ENCODE measurements at regions not wholly inside any gene's neighbourhood (a gene's known extent, or its start where the extent isn't known, plus 50 kb on each side); places are given as distances from the start of the nearest gene placed in this dataset.

GRCh38 chr17:5951912-5952311, 118.3 kb upstream of the WSCD1 start:
- no peak for DNase-seq (ENCODE audit: low read depth, low spot score)

DNA sequence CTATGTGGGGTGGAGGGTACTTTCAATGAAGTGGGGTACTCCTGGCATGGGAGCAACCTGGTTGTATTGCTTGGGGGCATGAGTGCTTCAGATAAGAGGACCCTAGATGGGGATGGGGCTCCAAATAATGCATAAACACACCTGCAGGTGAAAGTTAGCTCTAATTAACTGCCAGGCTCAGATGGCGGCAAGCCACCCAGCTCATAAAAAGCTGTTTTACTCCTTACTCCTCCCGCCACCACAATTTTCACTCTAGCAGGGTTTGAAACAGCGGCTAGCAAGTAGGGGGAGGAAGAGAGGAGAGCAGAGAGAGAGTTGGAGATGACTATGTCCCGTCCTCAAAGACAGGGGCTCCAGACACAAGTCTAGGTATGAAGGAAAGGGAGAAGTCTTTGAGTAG, 117.7 kb upstream of the WSCD1 start:
- DNase-seq (ENCODE audit: low read depth, low spot score), result no peak

GRCh38 chr17:5955764-5956163, 114.4 kb upstream of the WSCD1 start:
- DNase-seq (ENCODE audit: low read depth, low spot score), result no peak

DNA sequence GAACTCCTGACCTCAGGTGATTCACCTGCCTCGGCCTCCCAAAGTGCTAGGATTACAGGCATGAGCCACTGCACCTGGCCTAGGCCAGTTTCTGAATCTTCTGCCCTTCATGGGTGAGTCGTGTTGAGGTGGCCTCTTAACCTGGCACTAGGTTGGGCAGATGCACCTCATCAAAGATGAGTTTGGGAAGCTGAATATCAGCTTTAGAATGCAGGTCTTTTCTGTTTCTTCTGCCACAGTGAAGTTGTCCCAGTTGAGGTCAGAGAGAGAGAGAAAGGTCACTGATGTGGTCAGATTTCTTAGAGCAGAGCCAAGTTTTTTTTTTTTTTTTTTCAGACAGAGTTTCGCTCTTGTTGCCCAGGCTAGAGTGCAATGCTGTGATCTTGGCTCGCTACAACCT, 111.3 kb upstream of the WSCD1 start:
- no peak for DNase-seq (ENCODE audit: low read depth, low spot score)

DNA sequence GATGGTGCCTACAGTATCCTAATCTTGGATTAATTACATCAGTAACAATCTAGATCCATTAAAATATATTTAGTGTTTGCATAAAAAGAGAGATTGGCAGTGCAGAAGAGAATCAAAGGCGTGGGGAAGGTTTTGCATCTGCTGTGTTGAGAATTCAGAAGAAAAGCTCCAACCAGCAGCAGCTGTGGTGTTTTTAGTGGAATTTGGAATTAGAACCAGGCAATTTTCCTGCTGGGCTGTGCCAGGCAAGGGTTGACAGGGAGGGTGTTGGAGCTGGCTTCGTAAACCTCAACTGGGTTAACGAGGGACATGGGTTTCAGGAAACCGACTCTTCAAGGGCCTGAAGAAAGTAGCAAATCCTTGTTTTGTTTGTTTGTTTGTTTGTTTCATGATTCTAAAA, 107.8 kb upstream of the WSCD1 start:
- no peak for DNase-seq (ENCODE audit: low read depth, low spot score)

- no peak for DNase-seq (ENCODE audit: low read depth, low spot score)
These were observed 98.2 kb upstream of the WSCD1 start for GRCh38 chr17:5971969-5972368.

DNA sequence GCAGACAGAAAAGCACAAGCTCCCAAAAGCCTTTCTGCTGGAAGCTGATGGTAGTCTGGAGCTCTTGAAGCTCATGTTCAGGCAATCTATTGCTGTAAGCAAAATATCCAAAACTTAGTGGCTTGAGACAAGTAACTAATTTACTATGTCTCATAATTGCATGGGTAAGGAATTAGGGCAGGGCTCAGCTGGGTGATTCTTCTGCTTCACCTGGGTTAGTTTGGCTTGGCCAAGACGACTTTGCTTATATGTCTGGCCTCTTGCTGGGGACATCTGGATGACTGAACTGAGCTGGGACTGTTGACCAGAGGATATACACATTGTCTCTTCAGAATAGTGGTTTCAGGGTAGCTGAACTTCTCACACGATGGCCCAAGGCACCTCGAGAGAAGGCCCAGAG, 96.8 kb upstream of the WSCD1 start:
- DNase-seq (ENCODE audit: low read depth, low spot score), result no peak

DNA sequence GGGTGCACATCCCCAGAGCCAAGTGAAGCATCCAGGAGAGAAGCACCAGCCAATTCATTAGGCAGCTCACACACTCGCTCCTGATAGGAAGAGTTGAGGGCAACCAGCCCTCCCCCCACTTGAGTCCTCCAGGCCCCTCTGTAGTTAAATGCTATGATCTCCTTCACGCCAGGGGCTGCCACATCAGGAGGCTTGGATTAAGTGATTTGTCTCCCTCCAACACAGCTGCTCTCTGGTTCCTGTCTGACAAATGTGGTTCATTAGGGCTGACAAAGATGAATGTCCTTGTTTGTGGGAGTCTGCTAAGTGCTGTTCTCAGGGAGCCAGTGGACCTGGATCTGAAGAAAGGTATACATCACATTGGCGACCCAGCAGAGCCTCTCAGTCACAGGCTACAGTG, 94.5 kb upstream of the WSCD1 start:
- DNase-seq (ENCODE audit: low read depth, low spot score), result no peak

DNA sequence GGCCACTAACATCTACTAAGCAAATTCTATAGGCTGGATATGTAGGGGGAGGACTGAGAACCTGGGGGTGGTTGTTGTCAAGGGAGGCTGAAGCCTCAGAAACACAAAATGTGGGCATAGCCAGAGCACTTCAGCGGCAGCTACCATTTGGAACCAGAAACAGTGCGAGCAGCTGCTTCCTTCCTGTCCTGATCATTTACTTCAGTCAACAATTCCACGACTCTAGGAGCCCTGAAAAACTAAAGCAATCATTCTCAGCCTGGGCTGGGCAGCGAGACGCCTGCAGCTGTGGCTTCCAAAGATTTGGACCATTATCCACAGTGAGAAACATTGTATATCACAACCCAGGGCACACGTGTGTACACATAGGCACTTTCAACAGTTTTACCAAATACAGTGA, 93.9 kb upstream of the WSCD1 start:
- no peak for DNase-seq (ENCODE audit: low read depth, low spot score)

DNA sequence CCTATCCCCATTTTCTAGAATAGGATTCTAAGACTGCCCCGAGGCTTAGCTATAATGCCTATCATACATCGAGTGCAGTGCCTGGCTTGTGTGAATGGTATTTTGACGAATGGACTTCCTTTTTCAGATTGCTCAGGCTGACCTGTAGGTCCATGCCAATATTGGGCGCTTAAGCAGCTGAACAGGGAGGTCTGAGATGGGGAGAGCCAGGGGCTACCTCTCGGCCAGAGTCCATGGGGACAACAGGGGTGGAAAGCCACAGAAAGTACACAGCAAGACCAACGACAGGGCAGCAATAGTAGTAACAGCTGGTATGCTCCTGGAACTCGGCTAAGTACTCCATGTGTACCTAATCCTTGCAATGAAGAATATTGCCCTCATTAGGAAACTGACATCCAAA, 91.7 kb upstream of the WSCD1 start:
- DNase-seq (ENCODE audit: low read depth, low spot score), result no peak

DNA sequence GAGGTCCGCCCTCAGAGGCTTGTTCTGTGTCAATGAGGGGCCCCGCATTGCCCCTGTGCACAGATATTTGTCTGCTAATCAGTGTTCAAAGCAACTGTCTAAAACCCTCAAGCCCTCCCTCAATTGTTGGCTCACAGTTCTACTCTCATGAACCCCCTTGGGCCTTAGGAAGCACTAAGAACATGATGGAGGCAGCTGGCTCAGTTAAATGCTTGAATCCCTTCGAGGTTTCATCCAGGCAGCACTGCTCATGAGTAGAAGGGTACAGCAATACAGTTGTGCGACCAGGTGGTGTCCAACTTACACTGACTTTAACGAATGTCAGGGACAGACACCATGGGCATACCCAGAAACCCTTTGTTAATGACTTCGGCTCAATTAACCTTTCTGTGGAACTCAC, 89.2 kb upstream of the WSCD1 start:
- DNase-seq (ENCODE audit: low read depth, low spot score), result no peak

DNA sequence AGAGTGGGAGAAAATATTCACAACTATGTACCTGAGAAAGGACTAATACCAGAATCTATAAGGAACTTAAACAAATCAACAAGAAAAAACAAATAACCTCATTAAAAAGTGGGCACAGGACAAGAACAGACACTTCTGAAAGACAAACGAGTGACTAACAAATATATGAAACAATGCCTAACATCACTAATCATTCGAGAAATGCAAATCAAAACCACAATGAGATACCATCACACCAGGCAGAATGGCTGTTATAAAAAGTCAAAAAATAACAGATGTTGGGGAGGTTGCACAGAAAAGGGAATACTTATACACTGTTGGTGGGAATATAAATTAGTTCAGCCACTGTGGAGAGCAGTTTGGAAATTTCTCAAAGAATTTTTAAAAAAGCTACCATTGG, 83.5 kb upstream of the WSCD1 start:
- no peak for DNase-seq (ENCODE audit: low read depth, low spot score)

DNA sequence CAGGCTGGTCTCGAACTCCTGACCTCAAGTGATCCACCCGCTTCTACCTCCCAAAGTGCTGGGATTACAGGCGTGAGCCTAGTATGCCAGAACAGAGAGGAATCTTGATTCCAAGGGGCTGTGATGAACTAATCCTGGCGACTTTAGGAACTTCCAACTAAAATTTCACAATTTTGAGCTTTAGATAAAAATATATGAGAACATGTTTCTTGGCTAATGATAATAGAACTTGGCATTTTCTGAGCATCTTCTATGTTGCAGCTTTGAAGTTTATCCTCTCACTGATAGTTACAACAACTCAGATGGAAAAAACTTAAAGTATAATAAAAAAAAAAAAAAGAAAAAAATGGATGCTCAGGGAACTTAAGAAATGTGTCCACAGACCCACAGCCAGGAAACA, 69.8 kb upstream of the WSCD1 start:
- DNase-seq (ENCODE audit: low read depth, low spot score), result no peak

- peak; percentile 90 for DNase-seq (ENCODE audit: low read depth, low spot score)
These were observed 67.0 kb upstream of the WSCD1 start for GRCh38 chr17:6003221-6003620.

- no peak for DNase-seq (ENCODE audit: low read depth, low spot score)
These were observed 64.2 kb upstream of the WSCD1 start for GRCh38 chr17:6005939-6006338.

GRCh38 chr17:6011206-6011605, 59.0 kb upstream of the WSCD1 start:
- no peak for DNase-seq (ENCODE audit: low read depth, low spot score)

DNA sequence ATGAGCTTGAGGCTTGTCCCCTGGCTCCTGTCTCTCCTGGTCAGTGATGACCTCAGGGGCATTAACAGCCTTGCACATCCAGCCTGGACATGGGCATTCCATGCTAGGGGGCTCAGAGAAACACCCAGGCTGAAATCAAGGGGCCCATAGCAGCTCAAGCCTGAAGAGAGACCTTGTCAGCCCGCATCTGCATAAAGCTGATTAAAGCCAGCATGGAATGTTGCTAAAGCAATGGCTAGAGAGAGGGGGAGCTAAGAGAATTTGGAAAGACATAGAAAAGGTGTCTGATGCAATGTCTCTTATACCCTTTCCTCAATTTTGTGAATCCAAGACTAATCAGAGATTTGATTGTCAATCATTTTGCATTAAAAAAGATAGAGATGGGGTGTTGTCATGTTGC, 51.4 kb upstream of the WSCD1 start:
- no peak for DNase-seq (ENCODE audit: low read depth, low spot score)

DNA sequence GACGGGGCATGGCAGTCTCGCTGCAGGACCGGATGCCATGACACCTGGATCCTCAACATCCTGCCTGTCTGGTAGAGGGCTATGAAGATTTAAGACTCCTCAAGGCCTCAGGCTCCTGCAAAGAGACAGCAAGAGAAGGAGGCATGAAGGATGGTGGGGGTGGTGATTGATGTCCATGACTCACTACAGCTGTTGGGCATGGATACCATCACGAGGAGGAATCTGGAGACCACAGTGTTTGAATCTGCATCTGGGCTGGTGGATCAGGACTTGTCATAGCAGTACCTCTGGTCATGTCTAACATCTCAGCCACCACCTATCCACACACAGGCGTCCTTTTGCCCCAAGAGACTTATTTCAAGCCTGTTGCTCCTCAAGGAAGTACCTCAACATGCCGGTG, 50.2 kb upstream of the WSCD1 start:
- no peak for DNase-seq (ENCODE audit: low read depth, low spot score)

DNA sequence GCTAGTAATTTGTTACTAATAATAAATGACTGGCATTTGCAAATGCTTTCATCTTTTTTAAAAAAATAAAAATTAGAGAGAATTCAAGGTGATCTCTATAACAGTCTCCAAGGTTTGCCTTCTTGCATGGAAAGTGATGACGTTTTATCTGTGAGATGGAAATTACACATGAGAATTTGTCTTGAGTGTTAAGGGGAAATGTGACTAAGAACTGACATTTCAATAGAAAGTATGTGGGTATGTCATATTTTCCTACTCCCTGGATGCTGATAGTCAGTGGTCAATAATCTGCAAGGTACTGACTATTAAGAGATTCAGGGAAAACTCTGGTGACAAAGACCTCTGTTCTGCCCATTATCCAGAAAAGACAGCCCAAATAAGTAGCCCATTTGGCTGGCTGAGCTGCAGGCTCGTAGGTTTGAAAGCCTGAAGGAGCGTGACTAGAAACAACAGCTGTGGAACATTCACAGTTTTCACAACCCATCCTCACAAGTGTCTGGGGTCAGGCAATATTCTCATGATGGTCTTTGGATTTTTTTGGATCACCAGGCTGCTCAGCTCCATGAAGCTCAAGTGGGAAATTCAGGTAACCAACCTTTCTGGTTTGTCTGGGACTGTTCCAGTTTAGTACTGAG, 49.7 kb upstream of the WSCD1 start:
- no peak for DNase-seq (ENCODE audit: low read depth, low spot score)

All from astrocyte of the hippocampus (primary cell).